Neural progenitor cell (in vitro differentiated cells): ENCODE measurements at regions not wholly inside any gene's neighbourhood (a gene's known extent, or its start where the extent isn't known, plus 50 kb on each side); places are given as distances from the start of the nearest gene placed in this dataset.

Experiments
- DNase-seq: peaks from one replicate; pipeline ENCODE4 v3.0.0-alpha.2; 2016; ENCODE audit warnings: low spot score
- H2AFZ ChIP-seq: fragments of 200-600 bp; sonication (generic); replicated peaks from 2 replicates; pipeline ENCODE4 v1.6.1; 2016; ENCODE audit warnings: antibody characterized with exemption
- H3F3A ChIP-seq: fragments of 200-600 bp; sonication (generic); 2 replicates; pipeline ENCODE4 v1.6.1; 2016; ENCODE audit warnings: antibody characterized with exemption, low read depth
- H3K27ac ChIP-seq: fragments of 200-600 bp; sonication (generic); 2 replicates; pipeline ENCODE4 v1.5.1; 2016; ENCODE audit warnings: mild to moderate bottlenecking
- H3K27me3 ChIP-seq: fragments of 200-600 bp; sonication (generic); 2 replicates; pipeline ENCODE4 v1.6.1; 2016; ENCODE audit warnings: mild to moderate bottlenecking, moderate library complexity
- H3K36me3 ChIP-seq: fragments of 200-600 bp; sonication (generic); 2 replicates; pipeline ENCODE4 v1.5.1; 2016
- H3K4me1 ChIP-seq: fragments of 200-600 bp; sonication (generic); 2 replicates; pipeline ENCODE4 v1.6.1; 2016; ENCODE audit warnings: mixed run types
- H3K4me2 ChIP-seq: fragments of 200-600 bp; sonication (generic); 2 replicates; pipeline ENCODE4 v1.6.1; 2016
- H3K4me3 ChIP-seq: fragments of 200-600 bp; sonication (generic); 2 replicates; pipeline ENCODE4 v1.5.1; 2016
- H3K79me2 ChIP-seq: fragments of 200-600 bp; sonication (generic); 2 replicates; pipeline ENCODE4 v1.6.1; 2016; ENCODE audit warnings: low read depth
- H3K9ac ChIP-seq: fragments of 200-600 bp; sonication (generic); 2 replicates; pipeline ENCODE4 v1.6.1; 2016
- H3K9me3 ChIP-seq: fragments of 200-600 bp; sonication (generic); 2 replicates; pipeline ENCODE4 v1.5.1; 2016; ENCODE audit warnings: low read depth
- H4K20me1 ChIP-seq: fragments of 200-600 bp; sonication (generic); 2 replicates; pipeline ENCODE4 v1.6.1; 2016; ENCODE audit warnings: low read depth
- H3K27ac Mint-ChIP-seq: 3 replicates; pipeline ENCODE4 v1.8.0; 2021; ENCODE audit warnings: mixed read lengths
- H3K27me3 Mint-ChIP-seq: 2 replicates; pipeline ENCODE4 v1.8.0; 2022; ENCODE audit warnings: low read depth, mild to moderate bottlenecking, inconsistent platforms, moderate library complexity, mixed read lengths; ENCODE audit not compliant: insufficient read depth
- H3K36me3 Mint-ChIP-seq: 3 replicates; pipeline ENCODE4 v1.8.0; 2021; ENCODE audit warnings: mixed read lengths
- H3K4me1 Mint-ChIP-seq: 3 replicates; pipeline ENCODE4 v1.8.0; 2021; ENCODE audit warnings: mixed read lengths
- H3K4me3 Mint-ChIP-seq: 3 replicates; pipeline ENCODE4 v1.8.0; 2021; ENCODE audit warnings: mild to moderate bottlenecking, moderate library complexity, mixed read lengths
- H3K9me3 Mint-ChIP-seq: 3 replicates; pipeline ENCODE4 v1.8.0; 2020; ENCODE audit warnings: mixed read lengths
- CTCF ChIP-seq: fragments of 200-600 bp; sonication (generic); IDR thresholded peaks from 2 replicates; pipeline ENCODE4 v1.5.1; 2017; ENCODE audit warnings: antibody characterized with exemption, mild to moderate bottlenecking
- EZH2 ChIP-seq: fragments of 200-600 bp; sonication (generic); IDR thresholded peaks from 2 replicates; pipeline ENCODE4 v1.6.1; 2017; ENCODE audit warnings: antibody characterized with exemption, mild to moderate bottlenecking, moderate library complexity
- EZH2phosphoT487 ChIP-seq: fragments of 200-600 bp; sonication (generic); IDR thresholded peaks from 2 replicates; pipeline ENCODE4 v1.6.1; 2017; ENCODE audit warnings: antibody characterized with exemption

- H3K27ac Mint-ChIP-seq, result no peak overlapping the region
- H3K4me3 Mint-ChIP-seq, result no peak overlapping the region
- H3K79me2 ChIP-seq, result no peaks in the 10 kb centered on the region
- H3K9me3 ChIP-seq, result no peaks in the 10 kb centered on the region
- DNase-seq, result no peak
- peaks cover 2% of the 10 kb centered on the region for H3K27me3 Mint-ChIP-seq
- no peaks in the 10 kb centered on the region for H3K27me3 ChIP-seq
- TF ChIP-seq EZH2 (no peak), CTCF (no peak), EZH2phosphoT487 (no peak)
- no peaks in the 10 kb centered on the region for H3K36me3 Mint-ChIP-seq
- H3K4me2 ChIP-seq, result no peak overlapping the region
- no peaks in the 10 kb centered on the region for H3K4me1 Mint-ChIP-seq
- no peak overlapping the region for H3K27ac ChIP-seq
- H3F3A ChIP-seq, result no peaks in the 10 kb centered on the region
- H4K20me1 ChIP-seq, result no peaks in the 10 kb centered on the region
- H3K9me3 Mint-ChIP-seq, result peaks cover 19% of the 10 kb centered on the region
- H3K4me3 ChIP-seq, result no peak overlapping the region
- no peak overlapping the region for H2AFZ ChIP-seq
- H3K4me1 ChIP-seq, result no peaks in the 10 kb centered on the region
- H3K9ac ChIP-seq, result no peak overlapping the region
- no peaks in the 10 kb centered on the region for H3K36me3 ChIP-seq
Measured at GRCh38 chr5:104699438-104699837, 1136.8 kb upstream of the NUDT12 start.

- Mint-ChIP-seq H3K27ac (no peak overlapping the region), H3K9me3 (peaks cover 2% of the 10 kb centered on the region), H3K36me3 (no peaks in the 10 kb centered on the region), H3K4me3 (no peak overlapping the region), H3K27me3 (no peaks in the 10 kb centered on the region), H3K4me1 (no peaks in the 10 kb centered on the region)
- peaks cover 3% of the 10 kb centered on the region for H3K36me3 ChIP-seq
- H3K4me3 ChIP-seq, result no peak overlapping the region
- H3K79me2 ChIP-seq, result no peaks in the 10 kb centered on the region
- no peaks in the 10 kb centered on the region for H3K9me3 ChIP-seq
- TF ChIP-seq CTCF (no peak), EZH2 (no peak), EZH2phosphoT487 (no peak)
- H3K4me1 ChIP-seq, result no peaks in the 10 kb centered on the region
- no peak overlapping the region for H2AFZ ChIP-seq
- no peaks in the 10 kb centered on the region for H4K20me1 ChIP-seq
- peaks cover 1% of the 10 kb centered on the region for H3F3A ChIP-seq
- H3K4me2 ChIP-seq, result no peak overlapping the region
- no peak for DNase-seq
- H3K27ac ChIP-seq, result no peak overlapping the region
- H3K9ac ChIP-seq, result no peak overlapping the region
- no peaks in the 10 kb centered on the region for H3K27me3 ChIP-seq
Measured at GRCh38 chr5:104661256-104661655, 1098.7 kb upstream of the NUDT12 start.

GRCh38 chr5:104659497-104659896 lies 1096.9 kb upstream of the NUDT12 start:
- Histone ChIP-seq H3K9ac (no peak overlapping the region), H4K20me1 (no peaks in the 10 kb centered on the region), H3K9me3 (no peaks in the 10 kb centered on the region), H3K4me3 (no peak overlapping the region), H3K27ac (no peak overlapping the region), H3K36me3 (no peaks in the 10 kb centered on the region), H3K4me2 (no peak overlapping the region), H3K79me2 (no peaks in the 10 kb centered on the region), H3K4me1 (no peaks in the 10 kb centered on the region), H3F3A (no peaks in the 10 kb centered on the region), H3K27me3 (no peaks in the 10 kb centered on the region), H2AFZ (no peak overlapping the region)
- Mint-ChIP-seq H3K27ac (no peak overlapping the region), H3K4me1 (no peaks in the 10 kb centered on the region), H3K4me3 (no peak overlapping the region), H3K9me3 (peaks cover 2% of the 10 kb centered on the region), H3K36me3 (no peaks in the 10 kb centered on the region), H3K27me3 (no peaks in the 10 kb centered on the region)
- DNase-seq, result no peak
- TF ChIP-seq CTCF (no peak), EZH2phosphoT487 (no peak), EZH2 (no peak)
